ENCODE measurements at regions not wholly inside any gene's neighbourhood (a gene's known extent, or its start where the extent isn't known, plus 50 kb on each side); places are given as distances from the start of the nearest gene placed in this dataset.

DNA sequence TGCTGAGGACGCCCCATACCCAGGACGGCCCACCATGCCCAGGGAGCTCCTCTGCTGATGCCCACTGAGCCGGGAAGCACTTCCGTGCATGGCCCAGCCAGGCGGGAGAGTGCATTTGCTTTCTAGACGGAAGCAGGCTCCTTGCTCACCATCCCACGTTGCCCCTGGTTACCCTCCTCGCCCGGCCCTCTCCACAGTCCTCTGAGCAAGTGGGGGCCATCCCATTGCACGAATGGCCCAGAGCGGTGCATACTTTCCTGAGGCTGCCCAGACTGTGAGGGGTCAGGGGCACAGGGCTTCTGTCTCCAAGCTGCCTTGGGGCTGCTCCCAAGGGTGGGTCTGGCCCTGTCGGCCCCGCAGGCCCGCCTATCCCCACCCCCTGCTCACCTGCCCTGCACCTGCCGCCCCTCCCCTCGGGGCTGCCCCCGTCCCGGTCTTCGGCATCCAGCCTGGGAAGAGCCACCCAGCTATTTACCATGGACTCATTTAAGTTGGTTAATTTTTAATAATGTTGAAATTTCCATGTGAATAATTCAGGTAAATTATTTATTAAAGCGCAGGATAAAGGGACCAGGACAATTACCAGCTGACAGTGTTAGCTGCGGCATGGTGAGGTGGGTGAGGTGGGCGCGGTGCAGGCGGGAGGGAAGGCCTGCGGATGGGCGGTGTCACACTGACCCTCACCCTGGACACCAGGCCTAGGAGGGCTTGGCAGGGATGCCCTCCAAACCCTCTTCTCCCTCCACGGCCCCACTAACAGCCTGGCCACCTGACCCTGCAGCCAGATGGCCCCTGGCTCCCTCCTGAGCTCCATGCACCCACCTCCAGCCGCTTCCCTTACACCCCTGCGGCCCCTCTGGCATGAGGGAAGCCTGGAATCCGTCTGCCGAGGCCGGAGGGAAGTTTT, 104.4 kb downstream of the MICALL2 start:
- TF ChIP-seq, protein P1, sequence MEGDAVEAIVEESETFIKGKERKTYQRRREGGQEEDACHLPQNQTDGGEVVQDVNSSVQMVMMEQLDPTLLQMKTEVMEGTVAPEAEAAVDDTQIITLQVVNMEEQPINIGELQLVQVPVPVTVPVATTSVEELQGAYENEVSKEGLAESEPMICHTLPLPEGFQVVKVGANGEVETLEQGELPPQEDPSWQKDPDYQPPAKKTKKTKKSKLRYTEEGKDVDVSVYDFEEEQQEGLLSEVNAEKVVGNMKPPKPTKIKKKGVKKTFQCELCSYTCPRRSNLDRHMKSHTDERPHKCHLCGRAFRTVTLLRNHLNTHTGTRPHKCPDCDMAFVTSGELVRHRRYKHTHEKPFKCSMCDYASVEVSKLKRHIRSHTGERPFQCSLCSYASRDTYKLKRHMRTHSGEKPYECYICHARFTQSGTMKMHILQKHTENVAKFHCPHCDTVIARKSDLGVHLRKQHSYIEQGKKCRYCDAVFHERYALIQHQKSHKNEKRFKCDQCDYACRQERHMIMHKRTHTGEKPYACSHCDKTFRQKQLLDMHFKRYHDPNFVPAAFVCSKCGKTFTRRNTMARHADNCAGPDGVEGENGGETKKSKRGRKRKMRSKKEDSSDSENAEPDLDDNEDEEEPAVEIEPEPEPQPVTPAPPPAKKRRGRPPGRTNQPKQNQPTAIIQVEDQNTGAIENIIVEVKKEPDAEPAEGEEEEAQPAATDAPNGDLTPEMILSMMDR (conservative IDR thresholded peaks at IDR 0.05 in 1 of 2, IDR thresholded peaks at IDR 0.05 in 1 of 2; ENCODE audit: low read depth in 1 of 2, low read length in 2 of 2) = no peak
- TF ChIP-seq EZH2 (IDR thresholded peaks at IDR 0.05; ENCODE audit: low read length, missing control alignments) = no peak
